Choroid plexus epithelial cell (primary cell): ENCODE measurements at regions not wholly inside any gene's neighbourhood (a gene's known extent, or its start where the extent isn't known, plus 50 kb on each side); places are given as distances from the start of the nearest gene placed in this dataset.

ENCODE experiments used
- DNase-seq: peaks from one replicate; pipeline ENCODE4 v3.0.0-alpha.2; 2010; ENCODE audit warnings: low read depth
- H3K4me3 ChIP-seq: 2 replicates; pipeline ENCODE4 v1.5.1; 2011; ENCODE audit warnings: low read depth, mild to moderate bottlenecking, control low read depth, low read length, moderate library complexity
- CTCF ChIP-seq: conservative IDR thresholded peaks from 2 replicates; pipeline ENCODE4 v1.5.1; 2011; ENCODE audit warnings: low read depth, mild to moderate bottlenecking, control low read depth, inconsistent platforms, low read length, moderate library complexity

GRCh38 chr17:51443646-51444045 lies 183.3 kb downstream of the UTP18 start:
- TF ChIP-seq CTCF: no peak
- DNase-seq: no peak
- no peak overlapping the region for H3K4me3 ChIP-seq

DNA sequence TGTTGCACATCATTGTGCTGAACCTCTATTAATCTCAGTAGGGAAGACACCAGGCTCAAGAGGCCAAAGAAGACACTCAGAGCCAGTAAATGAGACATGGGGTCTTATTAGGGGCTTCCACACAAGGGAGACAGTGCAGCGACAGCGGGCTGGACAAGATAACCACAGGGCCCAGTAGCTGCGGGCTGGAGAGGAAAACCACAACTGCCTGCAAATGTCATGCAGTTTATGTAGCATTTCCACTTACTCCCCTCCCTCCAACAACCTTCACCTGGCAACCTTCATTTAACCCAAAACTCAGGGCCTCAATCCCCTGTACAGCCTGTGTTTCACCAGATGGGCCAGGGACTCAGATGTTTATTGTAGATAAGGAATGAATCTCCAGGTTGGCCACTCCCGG lies 185.6 kb downstream of the UTP18 start:
- no peak for DNase-seq
- TF ChIP-seq CTCF: no peak
- no peak overlapping the region for H3K4me3 ChIP-seq

DNA sequence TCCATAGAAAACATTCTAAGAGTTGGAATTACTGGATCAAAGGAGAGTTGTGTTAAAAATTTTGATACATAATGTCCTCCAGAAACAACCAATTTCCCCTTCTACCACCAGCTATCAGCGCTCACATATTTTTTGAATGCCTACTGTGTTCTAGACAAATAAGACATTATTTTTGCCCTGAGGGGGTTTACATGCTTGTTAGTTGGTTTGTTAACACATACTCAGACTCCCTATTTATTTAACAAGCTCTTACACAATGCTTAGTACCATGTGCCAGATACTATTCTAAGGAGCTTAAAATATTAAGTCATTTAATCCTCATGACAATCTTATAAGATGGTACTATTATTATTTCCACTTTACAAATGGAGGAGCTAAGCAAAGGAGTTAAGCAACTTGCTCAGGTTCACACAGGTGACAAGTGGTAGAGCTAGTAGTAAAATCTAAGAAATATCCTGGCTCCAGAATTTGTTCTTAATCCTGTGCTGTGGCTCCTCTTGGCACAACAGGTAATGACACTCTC lies 194.2 kb downstream of the UTP18 start:
- no peak overlapping the region for H3K4me3 ChIP-seq
- no peak for DNase-seq
- TF ChIP-seq CTCF: no peak

- TF ChIP-seq CTCF: no peak
Observed at GRCh38 chr17:51455211-51455610, 194.9 kb downstream of the UTP18 start.

GRCh38 chr17:51455931-51456330 lies 195.6 kb downstream of the UTP18 start:
- TF ChIP-seq CTCF: no peak
- H3K4me3 ChIP-seq: no peak overlapping the region
- no peak for DNase-seq

More at GRCh38 chr17:51455211-51455610, 194.9 kb downstream of the UTP18 start:
- no peak overlapping the region for H3K4me3 ChIP-seq
- DNase-seq: no peak

DNA sequence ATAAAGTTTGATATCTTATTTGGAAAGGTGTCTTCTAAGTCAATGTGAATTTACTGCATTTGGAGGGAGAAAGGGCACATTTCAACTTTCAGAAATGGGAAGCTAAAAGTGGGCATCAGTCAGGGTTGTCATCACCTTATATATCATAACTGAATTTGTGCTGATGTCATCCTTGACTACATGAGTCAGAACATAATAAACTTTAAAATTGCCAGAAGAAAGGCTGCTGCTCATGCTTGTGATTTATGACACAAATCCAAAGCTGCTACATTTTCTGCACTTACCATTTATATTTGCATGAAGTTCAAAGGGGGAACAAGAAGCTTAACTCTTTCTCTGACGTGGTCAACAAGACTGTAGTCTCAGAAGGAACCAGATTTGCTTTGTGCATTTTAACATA lies 196.6 kb downstream of the UTP18 start:
- TF ChIP-seq CTCF: no peak
- no peak for DNase-seq
- no peak overlapping the region for H3K4me3 ChIP-seq

DNA sequence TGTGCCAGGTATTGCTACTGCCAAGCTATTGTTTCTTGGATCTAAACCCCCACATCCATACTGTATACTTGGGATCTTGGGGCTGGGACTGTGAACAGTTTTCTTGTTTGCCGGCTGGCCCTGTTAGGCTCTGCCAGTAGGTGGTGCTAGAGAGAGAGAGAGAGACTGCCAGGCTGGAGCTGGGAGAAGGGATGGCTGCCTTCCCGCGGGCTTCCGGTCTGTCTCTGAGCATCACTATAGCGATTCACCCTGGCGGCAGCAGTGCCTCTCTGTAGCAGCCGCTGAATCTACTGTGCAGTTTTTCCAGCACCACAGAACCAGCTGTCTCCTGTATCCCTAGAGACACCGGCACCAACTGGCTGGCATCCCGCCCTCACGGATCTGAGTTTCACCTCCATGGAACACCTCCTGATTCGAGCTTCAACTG lies 201.2 kb downstream of the UTP18 start:
- no peak overlapping the region for H3K4me3 ChIP-seq
- peak; percentile 38 for DNase-seq
- TF ChIP-seq CTCF: peak; percentile 73
